NCI-H1694 treated with DMSO at 0.1 percent for 48 hours (cell line): ENCODE measurements at regions not wholly inside any gene's neighbourhood (a gene's known extent, or its start where the extent isn't known, plus 50 kb on each side); places are given as distances from the start of the nearest gene placed in this dataset.
"Not testable (repeated sequence)": the region's sequence is repeated elsewhere in the genome, so short reads cannot be mapped to it uniquely, and the experiment has no call there.

Experiments
- DNase-seq: peaks from one replicate; lab custom pipeline; 2025; lab: John Stamatoyannopoulos, UW

DNA sequence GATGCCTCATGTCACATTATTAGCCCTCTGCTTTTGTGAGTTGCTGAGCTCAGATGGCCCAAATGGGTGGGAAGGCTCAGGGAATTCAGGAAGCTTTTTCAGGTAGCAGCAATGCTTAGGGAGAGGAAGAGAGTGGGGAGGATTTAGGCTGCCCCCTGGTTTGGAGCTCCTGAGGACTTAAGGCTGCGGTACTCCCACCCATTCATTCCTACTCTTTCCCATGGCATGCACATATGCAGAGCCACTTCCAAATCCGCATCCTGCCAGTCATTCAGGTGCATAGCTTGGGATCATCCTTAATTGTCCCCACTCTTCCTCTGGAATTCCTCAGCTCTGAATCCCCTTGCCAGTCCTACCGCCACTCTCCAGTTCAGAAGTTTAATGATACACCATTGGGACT is 343.1 kb upstream of the FRG2C start:
- no peak for DNase-seq

GRCh38 chr3:75323936-75324335 is 340.2 kb upstream of the FRG2C start:
- DNase-seq = not testable (repeated sequence)

GRCh38 chr3:75325716-75326115 is 338.4 kb upstream of the FRG2C start:
- no peak for DNase-seq

DNA sequence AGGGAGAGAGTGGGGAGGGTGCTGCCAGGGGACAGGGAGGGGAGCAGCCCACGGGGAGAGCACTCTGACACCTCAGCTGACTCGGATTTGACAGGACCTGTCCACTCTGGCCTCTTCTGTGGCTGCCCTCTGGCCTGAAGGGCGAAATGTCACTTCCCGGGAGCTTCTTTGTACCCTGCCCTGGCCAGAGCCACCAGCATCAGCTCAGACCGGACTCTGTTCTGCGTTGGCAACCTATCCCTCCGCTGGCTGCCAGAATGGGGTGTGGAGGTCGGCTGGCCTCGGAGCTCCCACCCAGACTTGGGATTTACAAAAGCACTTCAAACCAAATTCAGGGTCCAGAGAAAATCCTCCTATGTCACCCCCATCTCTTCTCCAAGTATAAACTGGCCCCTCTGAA is 336.7 kb upstream of the FRG2C start:
- no peak for DNase-seq

DNA sequence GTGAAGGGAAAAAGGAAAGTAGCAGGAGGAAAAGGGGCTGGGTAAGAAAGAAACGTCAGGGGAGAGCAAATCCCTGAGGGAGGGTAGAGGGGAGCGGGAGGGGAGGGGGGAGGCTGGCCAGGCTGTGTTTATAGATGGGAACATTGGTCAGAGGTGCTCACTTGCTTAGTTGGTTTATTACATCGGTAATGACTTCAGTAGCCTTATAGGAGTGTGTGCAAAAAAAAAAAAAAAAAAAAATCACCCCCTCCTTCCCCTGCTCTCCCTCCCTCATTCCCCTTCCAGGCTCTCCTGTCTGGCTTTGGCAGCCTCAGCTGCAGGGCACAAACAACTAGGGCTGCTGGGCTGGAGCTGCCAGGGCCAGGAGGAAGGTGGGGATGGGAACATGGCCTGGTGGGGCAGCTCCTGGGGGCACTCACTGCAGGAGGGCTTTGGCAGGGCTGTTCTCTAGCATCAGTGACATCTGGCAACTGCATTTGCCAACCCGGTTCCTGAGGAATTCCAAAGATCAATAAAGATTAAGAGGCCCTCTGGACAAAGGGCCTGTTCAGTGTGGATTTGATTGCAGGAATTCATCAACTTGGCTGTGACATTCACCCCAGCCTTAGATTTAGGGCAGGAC is 334.5 kb upstream of the FRG2C start:
- no peak for DNase-seq

DNA sequence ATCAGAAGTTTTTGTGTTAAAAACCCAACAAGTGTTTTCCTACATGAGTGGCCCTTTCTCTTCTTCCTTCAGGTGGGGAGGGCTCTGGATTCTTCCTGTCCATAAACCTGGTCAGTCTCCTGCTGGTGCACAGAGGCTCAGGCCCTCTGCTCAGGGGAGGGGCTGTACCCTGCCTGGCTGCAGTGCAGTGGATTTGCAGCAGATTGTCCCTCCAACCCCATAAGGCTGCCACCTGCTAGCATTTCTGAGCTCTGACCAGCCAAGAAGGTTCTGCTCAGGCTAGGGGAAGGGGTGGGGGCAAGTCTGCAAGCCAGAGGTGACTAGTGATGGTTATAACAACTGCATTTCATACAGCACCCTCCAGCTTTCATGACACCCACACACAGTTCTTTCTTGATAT is 333.7 kb upstream of the FRG2C start:
- not testable (repeated sequence) for DNase-seq

DNA sequence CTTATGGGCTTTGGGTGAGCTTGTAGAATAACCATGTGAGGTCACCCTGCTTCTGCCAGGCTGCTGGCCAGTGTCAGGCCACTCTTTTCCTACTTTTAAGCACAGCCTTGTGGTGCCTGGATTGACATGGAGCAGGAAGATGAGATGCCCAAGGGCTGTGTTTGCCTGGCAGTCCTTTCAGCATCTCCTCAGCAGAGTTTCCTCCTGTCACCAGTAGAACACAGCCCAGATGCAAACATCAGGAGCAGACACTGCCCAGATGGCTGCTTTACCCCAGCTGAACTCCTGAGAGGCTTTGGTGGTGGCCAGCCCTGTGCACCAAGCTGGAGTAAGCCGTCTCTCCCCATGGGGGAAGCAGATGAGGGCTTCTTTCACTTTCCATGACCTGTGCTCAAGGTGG is 332.0 kb upstream of the FRG2C start:
- DNase-seq = not testable (repeated sequence)

GRCh38 chr3:75332794-75333193 is 331.3 kb upstream of the FRG2C start:
- no peak for DNase-seq

GRCh38 chr3:75334299-75334698 is 329.8 kb upstream of the FRG2C start:
- DNase-seq = no peak

DNA sequence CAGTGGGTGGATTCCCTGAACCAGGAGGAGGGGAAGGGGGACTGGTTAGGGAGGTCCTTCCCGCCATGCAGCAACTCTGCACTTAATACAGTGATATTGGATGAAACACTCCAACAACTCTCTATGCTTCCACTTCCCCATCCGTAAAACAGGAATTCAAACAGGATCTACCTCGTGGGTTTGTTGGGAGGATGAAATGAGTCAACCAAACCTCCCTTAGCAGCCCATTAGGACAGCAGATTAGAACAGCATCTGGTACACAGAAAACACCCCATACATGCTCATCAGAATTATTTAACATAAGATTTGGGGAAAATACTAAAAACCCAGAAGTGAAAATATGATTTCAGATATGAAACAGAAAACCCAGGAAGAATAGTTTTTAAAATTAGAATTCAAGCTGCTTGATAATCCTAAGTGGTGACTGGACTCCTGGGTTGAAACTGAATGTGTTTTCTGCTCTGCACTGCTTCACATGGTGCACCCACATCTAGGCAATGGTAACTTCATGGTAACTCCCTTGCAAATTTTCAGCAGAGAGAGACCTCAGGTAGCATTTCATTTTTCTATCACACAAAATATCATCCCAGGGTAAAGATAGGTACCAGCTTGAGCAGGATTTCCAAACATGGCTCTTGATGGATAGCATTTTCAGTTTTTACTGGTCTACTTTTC is 326.8 kb upstream of the FRG2C start:
- DNase-seq = no peak

GRCh38 chr3:75338342-75338741 is 325.8 kb upstream of the FRG2C start:
- DNase-seq = no peak

GRCh38 chr3:75341324-75342067 is 322.6 kb upstream of the FRG2C start:
- DNase-seq = no peak

DNA sequence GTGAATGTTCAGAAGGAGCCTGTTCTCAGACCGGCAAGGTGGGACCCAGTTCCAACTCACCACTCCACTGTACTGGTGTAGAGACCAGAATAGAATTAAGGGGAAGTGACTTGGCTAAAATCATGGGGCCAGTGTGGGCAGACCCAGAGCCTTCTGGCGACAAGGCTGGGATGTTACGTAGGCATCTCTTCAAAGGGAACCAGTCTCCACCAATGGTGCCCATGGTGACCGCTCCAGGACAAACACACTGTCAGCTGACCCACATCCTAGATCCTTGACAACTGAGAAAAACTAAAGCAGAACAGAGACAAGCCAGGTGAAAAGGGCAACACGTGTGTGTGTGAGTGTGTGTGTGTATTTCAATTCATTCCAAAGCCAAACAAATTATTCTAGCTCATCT is 321.7 kb upstream of the FRG2C start:
- DNase-seq = no peak

GRCh38 chr3:75350536-75350935 is 313.6 kb upstream of the FRG2C start:
- DNase-seq = not testable (repeated sequence)

GRCh38 chr3:75362086-75362784 is 301.9 kb upstream of the FRG2C start:
- not testable (repeated sequence) for DNase-seq

DNA sequence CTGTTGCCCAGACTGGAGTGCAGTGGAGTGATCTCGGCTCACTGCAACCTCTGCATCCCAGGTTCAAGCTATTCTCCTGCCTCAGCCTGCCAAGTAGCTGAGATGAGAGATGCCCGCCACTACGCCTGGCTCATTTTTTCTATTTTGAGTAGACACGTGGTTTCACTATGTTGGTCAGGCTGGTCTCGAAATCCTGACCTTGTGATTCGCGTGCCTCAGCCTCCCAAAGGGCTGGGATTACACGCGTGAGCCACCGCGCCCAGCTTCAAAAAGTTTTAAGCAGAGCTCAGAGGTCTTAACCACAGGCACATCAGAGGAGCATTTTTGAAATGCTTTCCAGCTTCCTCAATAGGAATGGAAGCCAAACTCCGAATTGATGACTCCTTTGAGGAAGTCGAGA is 291.2 kb upstream of the FRG2C start:
- DNase-seq = not testable (repeated sequence)

GRCh38 chr3:75379840-75380239 is 284.3 kb upstream of the FRG2C start:
- DNase-seq = not testable (repeated sequence)

- DNase-seq = no peak
Observed at GRCh38 chr3:75380276-75380771, 283.8 kb upstream of the FRG2C start.

DNA sequence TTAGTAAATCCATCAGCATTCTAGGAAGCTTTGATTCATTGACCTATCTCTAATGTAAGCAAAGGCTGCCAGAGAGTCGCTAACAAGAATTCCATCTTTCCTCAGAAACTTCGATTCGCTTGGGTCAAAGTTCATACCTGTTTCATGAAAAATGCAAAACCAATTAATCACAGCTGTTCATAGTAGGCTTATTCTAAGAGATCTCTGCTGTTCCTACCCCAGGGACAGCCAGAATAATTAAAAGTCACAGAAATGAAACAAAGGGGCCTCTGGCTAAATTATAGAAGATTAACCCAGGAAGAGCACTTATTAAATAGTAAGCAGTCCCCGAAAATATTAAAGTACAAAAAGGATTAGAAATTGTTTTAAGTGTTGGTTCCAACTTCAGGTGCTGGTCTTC is 280.1 kb upstream of the FRG2C start:
- not testable (repeated sequence) for DNase-seq

GRCh38 chr3:75388486-75389124 is 275.5 kb upstream of the FRG2C start:
- not testable (repeated sequence) for DNase-seq

- not testable (repeated sequence) for DNase-seq
Observed at GRCh38 chr3:75393288-75393694, 270.8 kb upstream of the FRG2C start.

GRCh38 chr3:75394102-75394501 is 270.0 kb upstream of the FRG2C start:
- not testable (repeated sequence) for DNase-seq
